HG03457 (cell line): ENCODE measurements at regions not wholly inside any gene's neighbourhood (a gene's known extent, or its start where the extent isn't known, plus 50 kb on each side); places are given as distances from the start of the nearest gene placed in this dataset.

ENCODE experiments used
- ATAC-seq: cut with Tn5 transposase; IDR thresholded peaks from one replicate; pipeline ENCODE4 v1.9.1; 2021; ENCODE audit warnings: moderate number of reproducible peaks; ENCODE audit not compliant: unreplicated experiment

GRCh38 chr6:112701201-112701600 lies 354.1 kb downstream of the RFPL4B start:
- no peak for ATAC-seq

DNA sequence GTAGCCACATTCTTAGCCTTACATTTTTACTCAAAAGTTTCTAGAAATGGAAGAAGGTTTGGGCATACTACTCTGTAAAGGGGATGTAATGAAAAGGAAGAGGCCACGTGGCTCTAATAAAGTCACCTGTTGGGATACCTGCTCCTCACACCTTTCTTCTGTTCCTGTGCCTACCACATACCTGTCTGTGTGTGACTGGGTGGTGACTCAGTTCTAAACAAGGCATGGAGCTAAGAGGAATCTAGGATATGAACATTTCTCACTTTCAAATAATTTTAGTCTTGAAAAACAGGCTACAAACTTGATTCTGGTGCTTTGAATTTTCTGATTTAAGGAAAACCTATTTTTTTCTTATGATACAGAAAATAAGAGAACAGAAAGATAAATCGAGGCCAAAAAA lies 363.6 kb downstream of the RFPL4B start:
- no peak for ATAC-seq

GRCh38 chr6:112713402-112713801 lies 366.3 kb downstream of the RFPL4B start:
- ATAC-seq = no peak

GRCh38 chr6:112717401-112717800 lies 370.3 kb downstream of the RFPL4B start:
- no peak for ATAC-seq

GRCh38 chr6:112717856-112718255 lies 370.7 kb downstream of the RFPL4B start:
- ATAC-seq = no peak

DNA sequence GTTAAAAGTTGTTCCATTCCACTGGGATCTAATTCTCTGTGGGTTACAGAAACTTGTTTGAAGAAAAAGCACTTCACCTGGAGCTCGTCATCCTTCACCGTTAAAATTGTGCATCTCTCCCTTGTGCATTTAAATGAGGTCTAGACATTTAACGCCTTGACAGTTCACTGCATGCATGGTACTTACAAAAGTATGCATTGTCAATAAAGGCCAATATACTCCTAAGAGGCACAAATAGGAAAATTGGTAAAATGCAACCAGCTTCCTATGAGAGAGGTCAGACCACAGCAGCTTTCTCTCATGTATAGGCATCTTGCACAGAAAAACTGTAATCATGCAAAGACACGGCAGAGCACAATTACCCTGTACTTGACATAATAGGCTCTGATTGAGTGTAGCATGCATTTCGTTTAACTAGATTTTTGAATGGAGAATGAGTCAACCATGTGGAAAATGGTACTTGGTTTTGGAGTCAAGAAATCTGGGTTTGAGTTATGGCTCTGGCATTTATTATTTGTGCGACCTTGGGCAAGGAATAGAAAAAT lies 378.5 kb downstream of the RFPL4B start:
- no peak for ATAC-seq

- ATAC-seq = no peak
These were observed 388.0 kb downstream of the RFPL4B start for GRCh38 chr6:112735129-112735528.

- ATAC-seq = no peak
These were observed 392.6 kb downstream of the RFPL4B start for GRCh38 chr6:112739766-112740165.

DNA sequence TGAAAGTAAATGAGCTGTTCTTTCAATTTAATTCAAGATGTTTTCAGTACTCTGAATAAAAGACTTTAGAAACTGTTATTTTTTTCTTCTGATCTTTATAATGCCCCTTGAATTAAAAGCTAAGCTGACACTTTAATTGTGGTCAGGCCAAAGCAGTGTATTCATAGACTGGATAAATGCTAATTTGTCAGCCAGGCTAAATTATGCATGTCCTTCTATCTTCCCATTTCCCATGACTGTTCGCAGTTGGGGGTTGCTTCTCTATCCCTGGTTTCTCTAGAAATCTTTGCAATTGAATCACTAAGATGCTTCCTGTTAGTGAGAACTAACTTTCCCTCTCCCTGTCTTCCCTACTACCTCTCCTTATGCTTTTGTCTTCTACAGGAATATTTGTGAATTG lies 396.2 kb downstream of the RFPL4B start:
- no peak for ATAC-seq

DNA sequence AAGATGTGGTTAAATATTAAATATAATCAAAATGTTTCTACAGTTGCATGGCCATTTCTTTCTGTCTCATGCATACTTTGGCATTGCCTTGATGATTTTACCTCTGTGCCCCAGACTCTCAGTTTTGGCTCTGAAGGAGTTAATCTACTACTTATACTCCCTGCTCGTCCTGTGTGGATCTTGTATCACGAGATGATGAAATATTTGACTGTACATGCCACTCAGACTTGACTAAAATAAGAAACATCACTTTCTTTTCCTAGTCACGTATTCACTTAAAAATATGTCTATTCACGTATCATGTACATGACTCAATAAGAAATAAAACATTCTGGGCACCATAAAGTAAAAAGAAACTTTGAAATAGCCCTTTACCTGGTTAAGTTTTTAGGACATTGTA lies 397.7 kb downstream of the RFPL4B start:
- no peak for ATAC-seq

- ATAC-seq = no peak
These were observed 398.6 kb downstream of the RFPL4B start for GRCh38 chr6:112745765-112746164.

DNA sequence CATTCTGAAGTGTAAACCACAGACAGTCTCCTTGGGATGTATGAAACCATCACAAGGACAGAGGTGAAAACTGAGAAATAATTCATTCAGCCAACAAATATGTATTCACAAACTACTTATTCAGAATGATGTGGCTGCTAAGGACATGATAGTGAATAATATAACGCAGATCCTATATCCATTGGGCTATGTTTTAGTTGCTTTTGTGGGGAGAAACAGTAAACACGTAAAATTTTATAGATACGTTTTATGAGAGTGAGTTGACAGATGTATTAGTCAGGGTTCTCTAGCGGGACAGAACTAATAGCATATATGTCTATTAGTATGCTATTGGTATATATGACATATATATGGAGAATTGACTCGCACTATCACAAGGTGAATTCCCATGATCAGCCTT lies 402.5 kb downstream of the RFPL4B start:
- ATAC-seq = no peak

DNA sequence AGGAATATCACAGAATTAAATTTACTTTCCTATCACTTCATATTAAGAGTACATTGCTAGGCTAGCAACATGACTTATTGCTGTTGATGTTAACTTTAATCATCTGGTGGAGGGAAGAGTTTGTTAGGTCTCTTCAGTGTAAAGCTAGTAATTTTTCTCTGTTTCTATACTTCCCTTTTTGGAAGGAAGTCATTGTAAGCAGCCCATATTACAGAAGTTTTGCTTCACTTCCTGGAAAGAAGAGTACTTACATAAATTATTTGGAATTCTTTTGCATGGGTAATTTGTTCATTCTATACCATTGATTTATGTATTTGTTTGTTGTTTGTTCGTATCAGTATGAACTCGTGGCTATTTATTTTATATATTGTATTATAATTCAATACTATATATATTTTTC lies 405.2 kb downstream of the RFPL4B start:
- ATAC-seq = no peak

GRCh38 chr6:112752791-112753190 lies 405.7 kb downstream of the RFPL4B start:
- no peak for ATAC-seq

DNA sequence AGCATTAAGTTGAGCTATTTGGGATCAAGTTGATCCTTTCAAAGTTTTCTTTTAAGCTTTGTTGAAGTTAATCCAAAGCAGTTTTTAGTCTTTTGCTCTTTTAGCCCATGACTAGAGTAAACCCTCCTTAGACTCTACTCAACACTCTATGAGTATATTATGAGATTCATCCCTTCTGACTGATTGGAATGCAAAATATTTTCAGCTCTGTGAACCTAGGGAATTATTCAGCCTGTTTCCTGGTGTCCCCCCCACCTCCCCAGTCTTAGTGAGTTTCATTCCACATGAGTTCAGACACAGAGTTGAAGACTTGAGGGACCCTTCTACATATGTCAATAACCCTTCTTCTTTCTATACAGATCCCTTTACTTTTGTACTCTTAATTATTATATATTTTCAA lies 413.7 kb downstream of the RFPL4B start:
- no peak for ATAC-seq

DNA sequence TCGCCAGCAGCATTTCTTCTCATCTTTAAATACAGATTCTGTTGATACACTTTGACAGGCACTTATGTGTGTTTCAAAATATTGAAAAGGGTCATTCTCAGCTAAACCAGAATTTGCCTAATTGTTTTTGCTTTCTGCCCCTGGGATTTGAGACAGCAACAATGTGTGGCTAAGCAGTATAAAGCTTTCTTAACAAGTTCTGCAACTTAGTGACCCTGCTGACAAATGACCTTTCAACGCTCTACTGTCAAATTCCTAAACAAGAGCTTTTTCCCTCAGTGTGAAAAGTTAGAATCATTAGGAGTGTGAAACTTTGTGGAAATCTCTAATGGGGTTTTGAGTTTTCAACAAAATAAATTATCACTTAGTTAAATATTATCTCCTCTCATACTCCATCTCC lies 414.6 kb downstream of the RFPL4B start:
- ATAC-seq = no peak

GRCh38 chr6:112764377-112764776 lies 417.2 kb downstream of the RFPL4B start:
- ATAC-seq = no peak

GRCh38 chr6:112770308-112770707 lies 423.2 kb downstream of the RFPL4B start:
- no peak for ATAC-seq

DNA sequence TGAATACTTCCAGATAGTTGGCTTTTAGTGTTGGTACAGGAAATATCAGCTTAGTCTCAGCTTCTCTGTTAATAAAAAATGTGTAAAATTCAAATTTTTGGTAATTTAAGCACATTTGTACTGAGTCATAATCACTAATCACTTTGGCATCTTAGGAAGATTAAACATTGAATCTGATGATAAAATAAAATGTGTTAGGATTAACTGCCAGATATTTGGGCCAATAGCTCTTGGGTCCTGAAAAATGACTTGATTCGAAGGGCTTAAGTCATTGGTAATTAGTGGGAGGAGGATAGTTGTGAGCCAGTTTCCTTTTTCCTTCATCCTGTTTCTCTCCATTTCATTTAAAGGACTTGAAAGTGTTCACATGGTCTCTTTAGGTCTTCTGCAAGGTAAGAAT lies 426.1 kb downstream of the RFPL4B start:
- no peak for ATAC-seq

DNA sequence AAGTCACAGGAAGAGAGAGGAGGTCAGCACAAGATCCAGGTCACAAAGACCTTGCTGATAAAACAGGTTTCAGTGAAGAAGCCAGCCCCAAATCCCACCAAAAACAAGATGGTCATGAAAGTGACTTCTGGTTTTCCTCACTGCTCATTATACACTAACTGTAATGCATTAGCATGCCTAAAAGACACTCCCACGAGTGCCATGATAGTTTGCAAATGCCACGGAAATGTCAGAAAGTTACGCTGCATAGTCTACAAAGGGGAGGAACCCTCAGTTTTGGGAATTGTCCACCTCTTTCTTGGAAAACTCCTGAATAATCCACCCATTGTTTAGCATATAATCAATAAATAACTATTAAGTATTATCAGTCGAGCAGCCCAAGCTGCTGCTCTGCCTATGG lies 427.2 kb downstream of the RFPL4B start:
- no peak for ATAC-seq

DNA sequence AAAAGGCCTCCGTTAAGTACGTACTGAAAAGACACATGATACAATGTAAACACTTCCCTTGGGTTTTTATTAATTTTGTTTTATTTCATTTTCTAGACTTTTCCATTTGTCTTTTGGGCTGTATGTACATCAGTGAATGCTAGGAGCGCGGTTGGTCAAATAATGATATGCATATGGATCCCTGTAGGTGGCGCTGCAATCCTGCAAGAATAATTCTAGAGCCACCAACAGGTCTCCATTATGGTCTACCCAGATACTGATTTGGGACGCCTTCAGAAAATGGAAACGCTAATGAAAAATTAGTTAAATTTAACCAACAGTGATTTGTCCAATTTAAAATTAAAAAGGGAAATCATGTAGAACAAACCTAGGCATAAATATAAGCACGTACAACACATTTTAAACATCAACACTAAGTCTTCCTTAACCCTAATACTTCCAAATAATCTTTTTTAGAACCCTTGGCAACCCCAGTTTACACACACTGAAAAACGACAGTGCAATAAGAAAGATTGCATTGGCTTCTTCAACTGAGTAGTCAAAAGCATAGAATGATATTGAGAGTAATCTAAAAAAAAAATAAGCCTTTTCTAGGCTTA lies 433.5 kb downstream of the RFPL4B start:
- ATAC-seq = peak; percentile 90

- ATAC-seq = no peak
These were observed 434.1 kb downstream of the RFPL4B start for GRCh38 chr6:112781241-112781640.

GRCh38 chr6:112785408-112785807 lies 438.3 kb downstream of the RFPL4B start:
- no peak for ATAC-seq
